ENCODE measurements at regions not wholly inside any gene's neighbourhood (a gene's known extent, or its start where the extent isn't known, plus 50 kb on each side); places are given as distances from the start of the nearest gene placed in this dataset.

GRCh38 chr4:29578329-29578728 is 1141.8 kb upstream of the PCDH7 start:
- POLR2A ChIA-PET = no interaction called here
- intact Hi-C loops (cut with micrococcal nuclease; ENCODE audit: unreplicated experiment) (no loop called here), in situ Hi-C loops (cut with HindIII; ENCODE audit: extremely low pct_ligation_motif_present, low pct_unique_long_range_greater_than_20kb) (no loop called here)
- H3K4me3 ChIP-seq (replicated peaks in 1 of 3; ENCODE audit: insufficient read depth in 1 of 3, low read depth in 2 of 3, low read length in 3 of 3) = no peak overlapping the region
- no peaks in the 10 kb centered on the region for H4K20me1 ChIP-seq (ENCODE audit: insufficient read depth, low read length)
- H3K36me3 ChIP-seq (replicated peaks in 1 of 2; ENCODE audit: control insufficient read depth in 1 of 2, insufficient read depth in 2 of 2, low read length in 2 of 2) = no peaks in the 10 kb centered on the region
- H3K4me2 ChIP-seq (ENCODE audit: low read depth, low read length) = no peak overlapping the region
- no peak for TF ChIP-seq ESRRA (CRISPR knock-in tag; IDR thresholded peaks at IDR 0.05; ENCODE audit: low read depth)
- no peak overlapping the region for H2AFZ ChIP-seq (ENCODE audit: low read length)
- no peak for ATAC-seq
- peaks cover 74% of the 10 kb centered on the region for H3K9me3 ChIP-seq (ENCODE audit: low read length)
- FAIRE-seq = no peak
- H3K79me2 ChIP-seq (ENCODE audit: insufficient read depth, low read length) = no peaks in the 10 kb centered on the region
- no peaks in the 10 kb centered on the region for H3K27me3 ChIP-seq (ENCODE audit: control insufficient read depth in 1 of 2, insufficient read depth in 2 of 2, low read length in 2 of 2)
- BruUV-seq (replicated peaks) = no TSS peak
- no peak for DNase-seq (ENCODE audit: low spot score)
- CTCF ChIA-PET (ENCODE audit: low intra/inter-chr PET ratio, low total read pairs) = no interaction called here
- 2% methylated on average over 2 of the region's 2 CpGs for WGBS (ENCODE audit: low lambda C conversion rate)
- H3K27ac ChIP-seq (ENCODE audit: extremely low read length, insufficient read depth, low read length) = no peak overlapping the region
- H3K9ac ChIP-seq (ENCODE audit: insufficient read depth, low read depth, low read length) = no peak overlapping the region
- no peaks in the 10 kb centered on the region for H3K4me1 ChIP-seq (ENCODE audit: insufficient read depth, low read length)

- WGBS (ENCODE audit: low lambda C conversion rate) = 0% methylated on average over 2 of the region's 2 CpGs
- no peak for DNase-seq (ENCODE audit: low spot score)
- Histone ChIP-seq H3K9me3 (ENCODE audit: low read length) (peaks cover 70% of the 10 kb centered on the region), H4K20me1 (ENCODE audit: insufficient read depth, low read length) (no peaks in the 10 kb centered on the region), H3K79me2 (ENCODE audit: insufficient read depth, low read length) (no peaks in the 10 kb centered on the region), H3K4me2 (ENCODE audit: low read depth, low read length) (no peak overlapping the region), H3K4me1 (ENCODE audit: insufficient read depth, low read length) (no peaks in the 10 kb centered on the region), H3K27ac (ENCODE audit: extremely low read length, insufficient read depth, low read length) (no peak overlapping the region), H3K27me3 (ENCODE audit: control insufficient read depth in 1 of 2, insufficient read depth in 2 of 2, low read length in 2 of 2) (no peaks in the 10 kb centered on the region), H2AFZ (ENCODE audit: low read length) (no peak overlapping the region), H3K36me3 (replicated peaks in 1 of 2; ENCODE audit: control insufficient read depth in 1 of 2, insufficient read depth in 2 of 2, low read length in 2 of 2) (no peaks in the 10 kb centered on the region), H3K4me3 (replicated peaks in 1 of 3; ENCODE audit: insufficient read depth in 1 of 3, low read depth in 2 of 3, low read length in 3 of 3) (no peak overlapping the region), H3K9ac (ENCODE audit: insufficient read depth, low read depth, low read length) (no peak overlapping the region)
- ChIA-PET CTCF (ENCODE audit: low intra/inter-chr PET ratio, low total read pairs) (no interaction called here), POLR2A (no interaction called here)
- TF ChIP-seq HIC2 (CRISPR knock-in tag; IDR thresholded peaks at IDR 0.05; ENCODE audit: low read depth) = no peak
- BruUV-seq (replicated peaks) = no TSS peak
- intact Hi-C loops (cut with micrococcal nuclease; ENCODE audit: unreplicated experiment) = no loop called here
- no peak for FAIRE-seq
- in situ Hi-C loops (cut with HindIII; ENCODE audit: extremely low pct_ligation_motif_present, low pct_unique_long_range_greater_than_20kb) = no loop called here
- no peak for ATAC-seq
Measured at GRCh38 chr4:29581457-29581856, 1138.7 kb upstream of the PCDH7 start.
